ENCODE measurements at regions not wholly inside any gene's neighbourhood (a gene's known extent, or its start where the extent isn't known, plus 50 kb on each side); places are given as distances from the start of the nearest gene placed in this dataset.
"Not testable (repeated sequence)": the region's sequence is repeated elsewhere in the genome, so short reads cannot be mapped to it uniquely, and the experiment has no call there.

DNA sequence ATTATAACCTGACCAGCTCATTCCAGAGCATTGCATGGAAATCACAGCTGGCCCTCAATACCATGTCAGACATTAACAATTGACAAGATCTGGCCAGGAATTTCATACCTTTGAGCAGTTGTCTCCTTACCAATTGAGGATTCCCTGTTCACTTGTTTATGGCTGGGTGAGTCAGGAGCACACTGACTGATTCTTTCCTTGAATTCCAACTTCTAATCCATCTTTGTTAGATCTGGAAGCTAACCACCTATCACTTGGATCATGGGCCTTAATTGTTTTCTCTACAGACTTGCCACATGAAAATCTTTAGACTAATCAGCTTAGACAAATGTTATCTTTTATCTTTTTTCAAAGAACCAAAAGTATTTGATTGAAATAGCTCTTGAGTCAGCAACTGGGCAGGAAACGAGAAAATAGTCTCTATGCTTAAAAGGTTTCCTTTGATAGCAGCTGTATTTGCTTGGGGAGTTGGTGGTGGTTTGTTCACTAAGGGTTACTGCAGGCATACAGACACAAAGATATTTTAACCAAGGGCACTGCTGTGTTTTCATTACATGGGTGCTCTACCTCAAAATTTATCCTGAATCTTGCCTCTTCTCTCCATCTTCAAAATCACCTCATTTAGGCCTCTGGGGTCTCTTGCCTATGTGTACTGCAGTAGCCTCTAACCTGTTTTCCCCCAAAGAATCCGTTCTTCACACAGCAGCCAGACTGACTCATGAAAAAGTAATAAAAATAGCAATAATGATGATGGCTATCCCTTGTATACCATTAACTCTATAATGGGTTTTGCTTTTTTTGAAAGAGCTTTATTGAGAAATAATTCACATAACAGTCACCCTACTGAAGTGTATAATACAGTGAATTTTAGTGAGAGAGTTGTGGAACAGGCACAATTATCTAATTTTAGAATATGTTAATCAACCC lies 197.0 kb upstream of the NMUR2 start:
- Mint-ChIP-seq H3K36me3 (ENCODE audit: low read depth) (no peaks in the 10 kb centered on the region), H3K4me1 (ENCODE audit: low read depth) (no peaks in the 10 kb centered on the region), H3K27ac (no peak overlapping the region)

DNA sequence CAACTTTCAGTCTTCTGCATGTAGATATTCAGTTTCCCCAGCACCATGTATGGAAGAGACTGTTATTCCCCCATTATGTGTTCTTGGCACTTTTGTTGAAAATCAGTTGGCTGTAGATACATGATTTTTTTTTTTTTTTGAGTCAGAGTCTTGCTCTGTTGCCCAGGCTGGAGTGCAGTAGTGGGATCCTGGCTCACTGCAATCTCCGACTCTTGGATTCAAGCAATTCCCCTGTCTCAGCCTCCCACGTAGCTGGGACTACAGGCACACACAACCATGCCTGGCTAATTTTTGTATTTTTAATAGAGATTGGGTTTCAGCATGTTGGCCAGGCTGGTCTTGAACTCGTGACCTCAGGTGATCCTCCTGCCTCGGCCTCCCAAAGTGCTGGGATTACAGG lies 201.0 kb upstream of the NMUR2 start:
- H3K27me3 Mint-ChIP-seq (ENCODE audit: insufficient read depth); H3K4me1 Mint-ChIP-seq (ENCODE audit: low read depth); H3K36me3 Mint-ChIP-seq (ENCODE audit: low read depth); H3K27ac Mint-ChIP-seq; DNase-seq; H3K4me3 Mint-ChIP-seq: not testable (repeated sequence)
- peaks cover 38% of the 10 kb centered on the region for H3K9me3 Mint-ChIP-seq

More for the DNA sequence above, 197.0 kb upstream of the NMUR2 start:
- TF ChIP-seq CTCF (IDR thresholded peaks at IDR 0.05) = no peak
- Mint-ChIP-seq H3K4me3 (no peak overlapping the region), H3K9me3 (peaks cover 34% of the 10 kb centered on the region), H3K27me3 (ENCODE audit: insufficient read depth) (no peaks in the 10 kb centered on the region)
- no peak for DNase-seq

DNA sequence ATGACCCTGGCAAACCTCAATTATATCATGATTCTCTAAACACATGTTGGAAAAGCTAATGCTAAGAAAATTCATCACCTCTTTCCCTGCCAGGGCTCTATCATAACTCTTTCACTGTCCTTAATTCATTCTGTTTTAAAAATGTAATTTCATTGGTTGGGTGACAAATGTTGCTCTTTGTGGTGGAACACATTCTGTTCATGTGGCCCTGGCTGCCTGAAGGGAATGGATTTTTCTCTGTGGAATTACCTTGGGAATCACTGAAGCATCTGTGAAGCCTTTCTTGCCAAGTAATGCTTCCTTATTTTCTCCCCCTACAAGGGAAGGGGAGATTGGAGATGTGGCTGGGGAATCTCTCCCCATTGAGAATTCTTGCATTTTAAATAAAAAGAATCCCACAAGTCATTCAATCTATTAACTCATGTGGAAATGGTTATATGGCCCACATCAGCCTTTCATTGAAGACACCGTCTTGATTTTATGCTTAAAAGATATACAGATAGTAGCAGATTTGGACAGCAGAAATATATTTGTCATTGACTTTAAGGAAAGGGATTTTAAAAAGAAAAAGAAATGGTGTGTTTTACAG lies 201.8 kb upstream of the NMUR2 start:
- H3K4me3 Mint-ChIP-seq = no peak overlapping the region
- H3K27ac Mint-ChIP-seq = no peak overlapping the region
- H3K9me3 Mint-ChIP-seq = peaks cover 43% of the 10 kb centered on the region
- H3K4me1 Mint-ChIP-seq (ENCODE audit: low read depth) = no peaks in the 10 kb centered on the region
- no peak for DNase-seq
- TF ChIP-seq CTCF (IDR thresholded peaks at IDR 0.05) = no peak
- no peaks in the 10 kb centered on the region; the same call in 1 of the 2 replicates for H3K27me3 Mint-ChIP-seq (ENCODE audit: insufficient read depth)
- no peaks in the 10 kb centered on the region for H3K36me3 Mint-ChIP-seq (ENCODE audit: low read depth)

DNA sequence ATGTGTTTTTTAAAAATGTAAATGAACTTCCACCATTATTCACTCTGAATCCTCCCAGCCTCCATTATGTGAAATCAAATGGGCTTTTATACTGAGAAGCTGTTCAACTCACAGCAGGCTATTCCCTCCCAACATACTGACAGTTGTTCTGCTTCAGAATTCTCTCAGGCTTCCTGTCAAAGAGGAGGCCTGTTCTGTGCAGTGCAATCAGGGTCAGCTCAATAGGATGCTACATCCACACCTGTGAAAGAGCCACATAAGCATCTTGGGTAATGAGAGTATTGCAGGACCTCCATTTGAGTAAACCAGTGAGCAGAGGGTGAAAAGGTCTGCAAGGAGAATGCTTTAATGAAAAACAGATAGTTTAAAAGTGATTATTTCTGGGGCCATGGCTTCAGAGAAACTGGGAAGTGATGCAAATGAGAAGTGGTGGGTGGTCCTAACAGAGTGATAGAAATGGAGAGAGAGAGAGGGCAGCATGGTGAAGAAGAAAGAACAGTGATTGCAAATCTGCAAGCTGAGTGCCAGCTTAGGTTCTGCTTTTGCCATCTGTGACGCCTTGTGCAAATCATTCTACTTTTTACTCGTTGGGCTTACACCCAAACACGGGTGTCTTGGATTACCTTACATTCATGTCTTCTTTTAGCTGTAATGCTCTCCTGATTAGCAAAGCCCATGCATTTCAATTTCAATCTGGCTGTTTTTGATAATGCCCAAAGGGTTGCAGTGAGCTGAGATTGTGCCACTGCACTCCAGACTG lies 202.5 kb upstream of the NMUR2 start:
- Mint-ChIP-seq H3K27me3 (ENCODE audit: insufficient read depth) (no peaks in the 10 kb centered on the region; the same call in 1 of the 2 replicates), H3K4me3 (no peak overlapping the region), H3K27ac (no peak overlapping the region), H3K9me3 (peaks cover 43% of the 10 kb centered on the region), H3K4me1 (ENCODE audit: low read depth) (no peaks in the 10 kb centered on the region), H3K36me3 (ENCODE audit: low read depth) (no peaks in the 10 kb centered on the region)
- no peak for TF ChIP-seq CTCF (IDR thresholded peaks at IDR 0.05)
- DNase-seq = no peak

- H3K4me1 Mint-ChIP-seq (ENCODE audit: low read depth) = no peaks in the 10 kb centered on the region
- TF ChIP-seq CTCF (IDR thresholded peaks at IDR 0.05) = no peak
- H3K9me3 Mint-ChIP-seq = peaks cover 35% of the 10 kb centered on the region
- H3K36me3 Mint-ChIP-seq (ENCODE audit: low read depth) = no peaks in the 10 kb centered on the region
- no peak overlapping the region for H3K27ac Mint-ChIP-seq
- H3K4me3 Mint-ChIP-seq = no peak overlapping the region
- H3K27me3 Mint-ChIP-seq (ENCODE audit: insufficient read depth) = no peaks in the 10 kb centered on the region; the same call in 1 of the 2 replicates
- no peak for DNase-seq
Measured at GRCh38 chr5:152608458-152608857, 203.4 kb upstream of the NMUR2 start.

Measured in HFFc6 (cell line).